ENCODE measurements at regions not wholly inside any gene's neighbourhood (a gene's known extent, or its start where the extent isn't known, plus 50 kb on each side); places are given as distances from the start of the nearest gene placed in this dataset.

GRCh38 chr12:131318045-131318685, 364.5 kb downstream of the ADGRD1 start (continued):
- TF ChIP-seq CHD7 (IDR thresholded peaks at IDR 0.05; ENCODE audit: insufficient replicate concordance, low read length) (no peak), GABPA (IDR thresholded peaks at IDR 0.05; ENCODE audit: borderline replicate concordance, insufficient read depth, low read length) (no peak), ASH2L (IDR thresholded peaks at IDR 0.05; ENCODE audit: low read length) (no peak), EGR1 (IDR thresholded peaks at IDR 0.05; ENCODE audit: borderline replicate concordance, low read depth, low read length) (no peak), KDM4A (IDR thresholded peaks at IDR 0.05; ENCODE audit: low read depth, low read length, severe bottlenecking) (no peak)

All from H1 (cell line).